Left forelimb (tissue), 1 donor: ENCODE measurements at regions not wholly inside any gene's neighbourhood (a gene's known extent, or its start where the extent isn't known, plus 50 kb on each side); places are given as distances from the start of the nearest gene placed in this dataset.

Experiments
- DNase-seq: peaks from one replicate; pipeline ENCODE4 v3.0.0-alpha.2; 2018; ENCODE audit warnings: low spot score

- DNase-seq, result no peak
Measured at GRCh38 chr18:22625406-22625805, 207.7 kb upstream of the CTAGE1 start.

GRCh38 chr18:22626771-22627170 is 209.1 kb upstream of the CTAGE1 start:
- DNase-seq, result no peak

- no peak for DNase-seq
Measured at GRCh38 chr18:22627506-22627905, 209.8 kb upstream of the CTAGE1 start.

GRCh38 chr18:22628795-22629510 is 211.2 kb upstream of the CTAGE1 start:
- DNase-seq, result no peak

- DNase-seq, result no peak
Measured at GRCh38 chr18:22630980-22631379, 213.3 kb upstream of the CTAGE1 start.

- DNase-seq, result no peak
Measured at GRCh38 chr18:22632191-22632590, 214.5 kb upstream of the CTAGE1 start.

GRCh38 chr18:22634464-22634863 is 216.7 kb upstream of the CTAGE1 start:
- DNase-seq, result no peak

GRCh38 chr18:22637787-22638186 is 220.1 kb upstream of the CTAGE1 start:
- no peak for DNase-seq

GRCh38 chr18:22639026-22639463 is 221.3 kb upstream of the CTAGE1 start:
- DNase-seq, result no peak

GRCh38 chr18:22639561-22639960 is 221.8 kb upstream of the CTAGE1 start:
- DNase-seq, result no peak

GRCh38 chr18:22640281-22640842 is 222.6 kb upstream of the CTAGE1 start:
- no peak for DNase-seq

GRCh38 chr18:22641958-22642357 is 224.2 kb upstream of the CTAGE1 start:
- no peak for DNase-seq

- no peak for DNase-seq
Measured at GRCh38 chr18:22643731-22644130, 226.0 kb upstream of the CTAGE1 start.

GRCh38 chr18:22650247-22650646 is 232.5 kb upstream of the CTAGE1 start:
- no peak for DNase-seq

GRCh38 chr18:22657619-22658018 is 239.9 kb upstream of the CTAGE1 start:
- no peak for DNase-seq

GRCh38 chr18:22658318-22658717 is 240.6 kb upstream of the CTAGE1 start:
- DNase-seq, result no peak

GRCh38 chr18:22663378-22663777 is 245.7 kb upstream of the CTAGE1 start:
- DNase-seq, result no peak

GRCh38 chr18:22666411-22666940 is 248.8 kb upstream of the CTAGE1 start:
- no peak for DNase-seq

GRCh38 chr18:22667156-22667555 is 249.4 kb upstream of the CTAGE1 start:
- DNase-seq, result no peak

- no peak for DNase-seq
Measured at GRCh38 chr18:22667616-22668422, 250.1 kb upstream of the CTAGE1 start.

- DNase-seq, result no peak
Measured at GRCh38 chr18:22668496-22668895, 250.8 kb upstream of the CTAGE1 start.

- no peak for DNase-seq
Measured at GRCh38 chr18:22670914-22671313, 253.2 kb upstream of the CTAGE1 start.
